ENCODE measurements at regions not wholly inside any gene's neighbourhood (a gene's known extent, or its start where the extent isn't known, plus 50 kb on each side); places are given as distances from the start of the nearest gene placed in this dataset.
"Not testable (repeated sequence)": the region's sequence is repeated elsewhere in the genome, so short reads cannot be mapped to it uniquely, and the experiment has no call there.

GRCh38 chr1:90346757-90347156 is 351.8 kb downstream of the ZNF326 start:
- DNase-seq: no peak

- DNase-seq: no peak
These were observed 351.4 kb downstream of the ZNF326 start for GRCh38 chr1:90346349-90346748.

DNA sequence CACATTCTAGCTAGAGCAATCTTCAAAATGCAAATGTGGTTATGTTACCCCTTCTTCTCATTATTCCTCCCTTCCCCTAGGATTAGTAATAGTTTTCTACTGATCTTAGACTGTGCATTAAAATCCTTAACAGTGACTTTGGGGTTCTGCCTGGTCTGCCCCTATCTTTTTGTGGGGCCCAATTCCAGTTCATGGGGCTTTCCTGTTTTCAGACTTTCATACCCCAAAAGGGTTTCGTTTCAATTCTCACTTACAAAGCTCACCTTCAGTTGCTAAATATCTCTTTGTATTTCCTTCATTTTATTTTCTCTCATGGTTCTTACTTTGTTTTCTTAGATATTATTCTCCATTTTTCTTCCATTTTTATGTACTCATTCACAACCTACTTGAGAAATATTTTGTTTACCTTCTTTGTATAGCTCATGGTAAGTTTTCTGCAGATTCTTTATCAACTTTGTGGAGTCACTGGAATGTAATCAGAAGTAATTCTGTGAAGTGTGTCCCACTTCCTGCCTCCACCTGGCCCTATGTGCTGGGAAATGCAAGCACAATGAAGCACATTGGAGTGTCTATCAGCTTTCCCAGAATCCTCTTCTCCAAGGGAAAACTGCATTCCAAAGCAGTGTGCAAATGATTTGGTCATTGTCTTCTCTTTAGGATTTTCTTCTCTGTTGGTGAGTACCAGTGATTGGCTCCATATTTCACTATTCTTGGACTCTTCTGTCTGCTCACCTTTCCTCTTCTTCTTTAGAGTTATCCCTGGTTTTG is 350.2 kb downstream of the ZNF326 start:
- no peak for DNase-seq

DNA sequence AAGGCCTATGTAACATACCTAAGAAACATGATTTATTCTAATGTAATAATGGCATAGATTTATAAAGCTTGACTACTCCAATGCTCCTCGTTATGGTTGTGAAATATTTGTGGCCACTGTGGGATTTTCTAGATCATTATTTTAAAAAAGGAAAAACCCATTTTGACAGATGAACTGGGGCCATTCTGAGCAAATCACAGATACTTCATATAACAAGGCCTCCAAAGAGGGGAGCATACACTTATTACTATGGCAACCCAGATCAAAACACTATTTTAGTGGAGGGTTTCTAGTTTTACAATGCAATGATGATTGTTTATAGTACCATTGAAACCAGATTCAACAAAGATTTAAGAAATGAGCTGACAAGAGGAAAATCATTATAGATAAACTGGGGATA is 346.6 kb downstream of the ZNF326 start:
- DNase-seq: no peak

DNA sequence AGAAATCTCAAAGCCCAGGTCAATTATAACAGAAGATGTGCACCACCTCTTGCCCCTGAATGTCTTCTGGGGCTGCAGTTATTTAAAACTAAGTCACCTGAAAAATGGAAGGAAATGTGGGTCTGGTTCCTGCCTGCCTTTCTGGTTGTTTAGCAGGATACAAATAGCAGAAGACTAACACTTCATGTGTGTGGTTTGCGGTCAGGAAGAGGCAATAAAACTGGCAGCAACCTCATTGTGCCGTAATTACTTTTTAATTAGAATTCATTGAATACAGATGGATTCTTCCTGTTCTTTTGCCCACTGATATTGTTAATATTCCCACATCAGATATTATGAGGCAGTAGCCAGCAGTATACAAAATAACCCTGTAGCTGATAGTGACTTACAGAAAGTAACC is 345.7 kb downstream of the ZNF326 start:
- no peak for DNase-seq

- DNase-seq: no peak
These were observed 344.9 kb downstream of the ZNF326 start for GRCh38 chr1:90339811-90340210.

- DNase-seq: no peak
These were observed 341.8 kb downstream of the ZNF326 start for GRCh38 chr1:90336552-90337324.

DNA sequence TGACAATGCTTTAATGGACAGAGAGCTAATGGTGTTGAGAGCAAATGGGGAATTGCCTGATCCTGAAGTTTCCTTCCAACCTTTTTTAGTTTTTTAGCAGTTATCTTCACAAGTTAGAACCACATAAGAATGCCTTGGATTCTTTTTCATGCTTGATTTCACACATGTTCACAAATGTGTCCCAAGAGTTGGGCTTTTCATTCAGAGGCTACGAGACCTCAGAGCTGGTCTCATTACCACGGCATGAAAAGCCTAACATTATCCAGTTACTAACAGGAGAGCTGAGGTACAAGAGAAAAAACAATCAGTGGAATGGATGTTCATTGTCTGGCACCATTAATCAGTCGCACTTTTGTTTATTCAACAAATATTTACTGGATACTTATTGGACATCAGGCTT is 340.6 kb downstream of the ZNF326 start:
- no peak for DNase-seq

GRCh38 chr1:90334137-90334536 is 339.2 kb downstream of the ZNF326 start:
- DNase-seq: no peak

GRCh38 chr1:90325168-90325567 is 330.3 kb downstream of the ZNF326 start:
- DNase-seq: no peak

GRCh38 chr1:90322186-90322585 is 327.3 kb downstream of the ZNF326 start:
- DNase-seq: no peak

DNA sequence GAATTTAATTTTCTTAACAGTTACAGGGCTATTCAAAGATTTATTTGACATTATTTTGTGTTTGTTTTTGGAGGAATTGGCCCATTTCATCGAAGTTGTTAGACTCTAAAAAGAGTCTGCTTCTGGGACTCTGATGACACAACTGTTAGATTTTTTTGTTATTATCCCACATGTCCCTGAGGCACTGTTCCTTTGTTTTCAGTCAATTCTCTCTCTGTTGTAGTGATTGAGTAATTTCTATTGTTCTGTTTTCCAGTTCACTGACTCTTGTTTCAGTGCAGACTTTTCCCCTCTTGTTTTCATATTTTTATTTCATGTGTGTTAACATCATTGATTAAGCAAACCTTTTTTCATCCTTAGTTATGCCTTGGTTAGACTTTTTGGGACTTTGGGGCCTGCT is 325.0 kb downstream of the ZNF326 start:
- no peak for DNase-seq

DNA sequence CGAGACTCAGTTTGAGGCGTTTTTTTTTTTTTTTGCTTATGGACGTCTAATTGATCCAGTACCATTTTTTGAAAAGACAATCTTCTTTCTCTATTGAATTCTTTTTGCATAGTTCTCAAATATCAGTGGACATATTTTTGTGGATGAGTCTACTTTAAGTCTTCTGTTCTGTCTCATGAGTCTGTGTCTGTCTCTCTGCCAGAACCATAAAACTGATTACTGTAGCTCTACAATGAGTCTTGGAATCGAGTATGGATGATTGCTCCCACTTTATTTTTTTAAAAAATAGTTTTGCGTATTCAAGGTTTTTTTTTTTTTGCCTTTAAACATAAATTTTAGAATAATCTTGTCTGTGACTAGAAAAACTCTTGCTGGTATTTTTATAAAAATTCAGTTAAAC is 323.5 kb downstream of the ZNF326 start:
- no peak for DNase-seq

DNA sequence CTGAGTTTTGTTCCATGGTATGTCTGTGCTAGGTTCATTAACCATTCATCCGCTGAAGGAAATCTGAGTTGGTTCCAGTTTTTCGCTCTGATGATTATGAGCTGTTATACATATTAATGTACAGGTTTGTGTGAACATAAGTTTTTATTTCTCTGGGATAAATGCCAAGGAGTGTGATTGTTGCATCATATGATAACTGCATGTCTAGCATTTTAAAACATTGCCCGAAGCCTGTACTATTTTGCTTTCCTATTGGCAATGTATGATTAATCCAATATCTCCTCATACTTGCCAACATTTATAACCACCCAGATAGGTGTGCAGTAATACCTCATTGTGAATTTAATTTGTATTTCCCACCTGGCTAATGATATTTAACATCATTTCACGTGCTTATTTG is 322.7 kb downstream of the ZNF326 start:
- no peak for DNase-seq

GRCh38 chr1:90314533-90314932 is 319.6 kb downstream of the ZNF326 start:
- no peak for DNase-seq

DNA sequence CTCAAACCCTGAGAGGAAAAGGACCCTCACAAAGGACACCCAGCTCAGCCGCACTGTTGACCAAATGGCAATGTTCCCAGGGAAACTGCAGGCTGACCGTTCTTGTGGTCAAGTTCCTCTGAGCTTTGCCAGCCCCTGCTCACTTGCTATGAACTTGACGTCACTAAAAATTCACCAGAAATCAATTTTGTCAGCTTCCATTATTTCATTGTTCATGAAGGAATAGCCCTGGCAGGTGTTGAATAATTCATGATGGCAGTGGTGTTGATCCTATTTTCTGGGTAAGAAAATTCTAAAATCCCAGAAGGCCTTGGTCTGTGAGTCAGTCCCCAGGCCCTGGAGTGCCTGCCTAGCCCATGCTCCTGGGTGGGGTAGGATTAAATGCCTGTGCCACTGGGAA is 318.9 kb downstream of the ZNF326 start:
- no peak for DNase-seq

DNA sequence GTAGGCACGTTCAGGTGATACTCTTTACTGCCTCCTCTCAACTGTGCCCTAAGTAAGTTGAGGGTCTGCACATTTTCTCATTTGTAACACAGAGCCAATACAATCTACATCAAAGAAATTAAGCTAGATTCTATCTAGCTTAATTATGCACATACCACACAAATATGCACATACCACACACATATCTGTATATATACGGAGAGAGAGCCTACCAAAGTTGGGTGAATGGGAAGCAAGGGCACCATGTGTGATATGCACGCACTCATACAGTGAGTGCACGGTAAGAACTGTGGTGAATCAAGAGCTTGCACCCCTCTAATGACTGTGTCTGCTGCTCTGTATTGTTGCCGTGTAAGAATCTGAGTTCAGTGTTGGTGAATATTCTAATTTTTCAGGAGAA is 314.9 kb downstream of the ZNF326 start:
- DNase-seq: no peak

- DNase-seq: no peak
These were observed 313.5 kb downstream of the ZNF326 start for GRCh38 chr1:90308421-90308820.

GRCh38 chr1:90305577-90305976 is 310.7 kb downstream of the ZNF326 start:
- DNase-seq: no peak

GRCh38 chr1:90296327-90296726 is 301.4 kb downstream of the ZNF326 start:
- DNase-seq: no peak

DNA sequence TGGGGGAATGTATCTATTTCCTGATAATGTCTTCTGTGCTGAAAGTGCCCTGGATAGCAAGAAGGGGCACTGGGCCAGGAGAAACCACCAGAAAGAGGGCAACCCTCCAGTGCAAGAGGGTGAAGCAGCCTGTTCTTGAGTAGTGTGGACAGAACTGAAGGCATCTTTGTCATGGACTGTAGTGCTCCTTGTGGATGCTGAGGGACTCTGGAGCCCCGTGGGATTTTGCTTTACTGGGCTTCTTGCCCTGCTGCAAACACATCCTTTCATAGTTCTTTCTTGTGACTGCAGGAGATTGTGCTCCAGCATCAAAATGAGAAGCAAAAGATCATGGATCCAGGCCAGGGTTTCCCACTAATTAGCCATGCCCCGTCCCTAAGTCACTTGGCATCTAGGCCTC is 300.6 kb downstream of the ZNF326 start:
- no peak for DNase-seq

DNA sequence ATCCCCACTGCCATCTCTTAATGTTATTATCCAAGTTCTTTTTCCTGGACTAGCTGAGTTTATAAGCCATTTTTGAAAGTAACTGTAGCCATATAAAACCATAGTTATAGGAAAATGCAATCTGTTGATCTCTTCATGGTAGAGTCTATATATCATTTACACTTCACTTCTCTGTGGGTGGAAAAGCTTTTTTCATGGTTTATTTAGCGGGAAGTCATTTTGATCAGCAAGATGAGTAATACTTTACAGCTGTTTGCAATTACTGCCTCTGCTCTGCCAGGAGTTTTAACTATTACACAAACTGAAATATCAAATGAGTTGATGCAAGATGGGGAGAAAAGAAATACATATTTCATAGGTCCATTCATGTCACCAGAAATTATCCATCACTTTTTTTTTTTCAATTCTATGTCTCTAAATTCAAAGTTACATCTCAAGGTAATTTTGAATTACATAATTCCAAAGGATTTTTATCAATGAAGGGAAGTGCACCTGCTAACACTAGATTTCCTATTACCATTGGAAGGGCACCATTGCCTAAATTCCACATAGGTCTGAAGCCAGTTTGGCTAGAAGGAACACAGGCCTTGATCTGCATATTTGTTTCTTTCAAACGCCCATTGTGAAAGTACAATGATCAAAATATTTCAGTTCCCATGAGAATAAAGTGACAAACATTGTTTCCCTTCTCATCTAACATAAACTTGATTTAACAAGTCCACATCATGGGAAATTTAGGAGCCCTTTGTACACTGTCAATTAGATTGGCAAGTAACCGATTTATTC is 296.7 kb downstream of the ZNF326 start:
- no peak for DNase-seq

GRCh38 chr1:90282811-90283210 is 287.9 kb downstream of the ZNF326 start:
- no peak for DNase-seq

DNA sequence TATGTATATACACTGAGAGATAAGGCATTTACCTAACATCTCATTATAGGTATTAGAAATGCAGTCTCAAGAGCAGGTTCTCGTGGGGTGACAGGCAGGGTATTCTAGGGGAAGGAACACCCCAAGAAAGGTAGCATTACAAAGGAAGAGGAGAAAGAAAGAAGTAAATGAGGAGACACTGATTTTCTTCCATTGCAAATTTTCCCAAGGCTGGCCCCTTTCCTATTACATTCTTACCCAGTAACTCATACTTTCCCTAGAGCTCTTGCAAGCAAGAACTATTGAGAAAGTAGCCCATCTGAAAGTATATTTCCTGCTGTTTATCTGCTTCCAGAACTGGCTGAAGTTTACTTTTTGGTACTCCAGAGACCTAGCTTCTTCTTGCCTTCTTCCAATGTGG is 287.0 kb downstream of the ZNF326 start:
- DNase-seq: not testable (repeated sequence)
